H9 (cell line): ENCODE measurements at regions not wholly inside any gene's neighbourhood (a gene's known extent, or its start where the extent isn't known, plus 50 kb on each side); places are given as distances from the start of the nearest gene placed in this dataset.

Source experiments
- DNase-seq: peaks from one replicate; pipeline ENCODE4 v3.0.0-alpha.2; 2017
- H2AFZ ChIP-seq: one replicate; pipeline ENCODE4 v1.6.1; 2013; ENCODE audit warnings: mild to moderate bottlenecking, low read length, control low read depth, moderate library complexity
- H2AK5ac ChIP-seq: 2 replicates; pipeline ENCODE4 v1.6.1; 2013; ENCODE audit warnings: low read length, control low read depth, mixed read lengths; ENCODE audit not compliant: insufficient read length
- H2BK120ac ChIP-seq: one replicate; pipeline ENCODE4 v1.6.1; 2013; ENCODE audit warnings: low read depth, mild to moderate bottlenecking, low read length, control low read depth, inconsistent platforms; ENCODE audit not compliant: poor library complexity, severe bottlenecking
- H2BK12ac ChIP-seq: 2 replicates; pipeline ENCODE4 v1.6.1; 2013; ENCODE audit warnings: low read length, control low read depth, mixed read lengths, low read depth; ENCODE audit not compliant: insufficient read length
- H2BK15ac ChIP-seq: 2 replicates; pipeline ENCODE4 v1.6.1; 2013; ENCODE audit warnings: low read depth, low read length, control low read depth
- H2BK20ac ChIP-seq: one replicate; pipeline ENCODE4 v1.6.1; 2013; ENCODE audit warnings: low read depth, mild to moderate bottlenecking, low read length, control low read depth, inconsistent platforms; ENCODE audit not compliant: poor library complexity, severe bottlenecking
- H2BK5ac ChIP-seq: 2 replicates; pipeline ENCODE4 v1.6.1; 2013; ENCODE audit warnings: low read length, control low read depth, mixed read lengths; ENCODE audit not compliant: insufficient read length
- H3K14ac ChIP-seq: 2 replicates; pipeline ENCODE4 v1.6.1; 2013; ENCODE audit warnings: low read length, control low read depth; ENCODE audit not compliant: insufficient read depth
- H3K18ac ChIP-seq: 2 replicates; pipeline ENCODE4 v1.6.1; 2013; ENCODE audit warnings: low read depth, mild to moderate bottlenecking, mixed read lengths, low read length, control low read depth; ENCODE audit not compliant: insufficient read length
- H3K23ac ChIP-seq: 2 replicates; pipeline ENCODE4 v1.6.1; 2013; ENCODE audit warnings: low read length, control low read depth, mixed read lengths, low read depth; ENCODE audit not compliant: insufficient read length
- H3K23me2 ChIP-seq: 2 replicates; pipeline ENCODE4 v1.6.1; 2013; ENCODE audit warnings: low read depth, mild to moderate bottlenecking, mixed read lengths, low read length, control low read depth; ENCODE audit not compliant: insufficient read length, poor library complexity, severe bottlenecking
- H3K27ac ChIP-seq: 2 replicates; pipeline ENCODE4 v1.5.1; 2013; ENCODE audit warnings: low read length, control low read depth, mixed read lengths, low read depth; ENCODE audit not compliant: insufficient read length
- H3K27me3 ChIP-seq: 2 replicates; pipeline ENCODE4 v1.6.1; 2013; ENCODE audit warnings: low read length, control low read depth, inconsistent platforms; ENCODE audit not compliant: insufficient read depth
- H3K4ac ChIP-seq: 2 replicates; pipeline ENCODE4 v1.6.1; 2013; ENCODE audit warnings: low read depth, mild to moderate bottlenecking, control low read depth, inconsistent platforms, low read length, moderate library complexity
- H3K4me1 ChIP-seq: 2 replicates; pipeline ENCODE4 v1.6.1; 2013; ENCODE audit warnings: low read length, control low read depth, inconsistent platforms; ENCODE audit not compliant: insufficient read depth
- H3K4me2 ChIP-seq: 2 replicates; pipeline ENCODE4 v1.6.1; 2013; ENCODE audit warnings: low read length, control low read depth, mixed read lengths; ENCODE audit not compliant: insufficient read length, insufficient read depth
- H3K56ac ChIP-seq: 2 replicates; pipeline ENCODE4 v1.6.1; 2013; ENCODE audit warnings: low read depth, mild to moderate bottlenecking, mixed read lengths, low read length, control low read depth; ENCODE audit not compliant: insufficient read length
- H3K79me1 ChIP-seq: 2 replicates; pipeline ENCODE4 v1.6.1; 2013; ENCODE audit warnings: low read depth, mild to moderate bottlenecking, moderate library complexity, low read length, control low read depth, inconsistent platforms; ENCODE audit not compliant: insufficient read depth, poor library complexity, severe bottlenecking
- H3K79me2 ChIP-seq: 2 replicates; pipeline ENCODE4 v1.6.1; 2013; ENCODE audit warnings: low read length, control low read depth, inconsistent platforms; ENCODE audit not compliant: insufficient read depth
- H3K9ac ChIP-seq: 2 replicates; pipeline ENCODE4 v1.6.1; 2013; ENCODE audit warnings: low read length, control low read depth, mixed read lengths; ENCODE audit not compliant: insufficient read length; ENCODE audit errors: extremely low read depth
- H3K9me3 ChIP-seq: one replicate; pipeline ENCODE4 v1.6.1; 2013; ENCODE audit warnings: low read depth, low read length, inconsistent platforms; ENCODE audit not compliant: control insufficient read depth
- H3T11ph ChIP-seq: one replicate; pipeline ENCODE4 v1.6.1; 2013; ENCODE audit warnings: mild to moderate bottlenecking, low read length, control low read depth, inconsistent platforms
- H4K20me1 ChIP-seq: one replicate; pipeline ENCODE4 v1.6.1; 2013; ENCODE audit not compliant: control insufficient read depth, insufficient read length, insufficient read depth
- H4K5ac ChIP-seq: 2 replicates; pipeline ENCODE4 v1.6.1; 2013; ENCODE audit warnings: low read depth, mild to moderate bottlenecking, mixed read lengths, low read length, control low read depth; ENCODE audit not compliant: insufficient read length
- H4K8ac ChIP-seq: replicated peaks from 2 replicates; pipeline ENCODE4 v1.6.1; 2013; ENCODE audit warnings: low read length, control low read depth, mixed read lengths, low read depth; ENCODE audit not compliant: insufficient read length
- H4K91ac ChIP-seq: 2 replicates; pipeline ENCODE4 v1.6.1; 2013; ENCODE audit warnings: low read depth, mild to moderate bottlenecking, moderate library complexity, mixed read lengths, low read length, control low read depth; ENCODE audit not compliant: insufficient read length
- H3K27ac Mint-ChIP-seq, 3 experiments: 2 replicates in 2 of 3; 3 replicates in 1 of 3; pipeline ENCODE4 v1.8.0; 2020 to 2021; ENCODE audit warnings: mixed read lengths in 3 of 3, mild to moderate bottlenecking in 1 of 3, moderate library complexity in 1 of 3
- H3K27me3 Mint-ChIP-seq: 2 replicates; pipeline ENCODE4 v1.8.0; 2021; ENCODE audit warnings: low read depth, mild to moderate bottlenecking, moderate library complexity, mixed read lengths
- H3K36me3 Mint-ChIP-seq, 3 experiments: 2 replicates in 2 of 3; 3 replicates in 1 of 3; pipeline ENCODE4 v1.8.0; 2020 to 2021; ENCODE audit warnings: low read depth in 3 of 3, mixed read lengths in 3 of 3; ENCODE audit not compliant: insufficient read depth in 1 of 3
- H3K4me1 Mint-ChIP-seq, 2 experiments: 2 replicates each; pipeline ENCODE4 v1.8.0; 2020; ENCODE audit warnings: mixed read lengths in 2 of 2
- H3K4me3 Mint-ChIP-seq, 2 experiments: 2 replicates in 1 of 2; 3 replicates in 1 of 2; pipeline ENCODE4 v1.8.0; 2020 to 2021; ENCODE audit warnings: mild to moderate bottlenecking in 2 of 2, mixed read lengths in 2 of 2, moderate library complexity in 1 of 2
- H3K9me3 Mint-ChIP-seq, 2 experiments: 2 replicates in 1 of 2; 3 replicates in 1 of 2; pipeline ENCODE4 v1.8.0; 2020; ENCODE audit warnings: mild to moderate bottlenecking in 2 of 2, mixed read lengths in 2 of 2, moderate library complexity in 1 of 2
- CTCF ChIP-seq: fragments of 200-600 bp; sonication (generic); conservative IDR thresholded peaks from 3 replicates; pipeline ENCODE4 v1.8.0; 2021; ENCODE audit warnings: antibody characterized with exemption, mild to moderate bottlenecking
- WGBS: extraction: QIAGEN DNeasy Blood & Tissue Kit; methylation state at CpG from one replicate; pipeline ENCODE4 v1.1.7; 2013; ENCODE audit warnings: missing lambda C conversion rate, low lambda C conversion rate, mixed read lengths; ENCODE audit not compliant: insufficient read length; ENCODE audit errors: extremely low coverage; 5-methylcytosine and 5-hydroxymethylcytosine counted together

GRCh38 chr5:155921621-155922020, 405.3 kb upstream of the SGCD start:
- H3K14ac ChIP-seq: no peak overlapping the region
- H3K27ac Mint-ChIP-seq: no peak overlapping the region

More at GRCh38 chr5:155921621-155922020, 405.3 kb upstream of the SGCD start:
- H3T11ph ChIP-seq: no peak overlapping the region
- no peak overlapping the region for H2BK20ac ChIP-seq
- H2BK5ac ChIP-seq: no peak overlapping the region
- H2BK120ac ChIP-seq: no peak overlapping the region
- no peaks in the 10 kb centered on the region for H3K23me2 ChIP-seq
- H3K4me3 Mint-ChIP-seq: no peak overlapping the region
- H3K79me1 ChIP-seq: no peaks in the 10 kb centered on the region
- TF ChIP-seq CTCF: no peak
- no peak overlapping the region for H2BK12ac ChIP-seq
- no peak overlapping the region for H4K91ac ChIP-seq
- H3K36me3 Mint-ChIP-seq: no peaks in the 10 kb centered on the region
- no peak overlapping the region for H2BK15ac ChIP-seq
- H3K4ac ChIP-seq: no peak overlapping the region
- no peak overlapping the region for H3K23ac ChIP-seq
- no peaks in the 10 kb centered on the region; the same call in 1 of the 2 replicates for H3K4me1 ChIP-seq
- H3K9me3 Mint-ChIP-seq: no peaks in the 10 kb centered on the region; a peak in 1 of 5 replicates
- no peaks in the 10 kb centered on the region for H3K27me3 Mint-ChIP-seq
- H3K9me3 ChIP-seq: no peaks in the 10 kb centered on the region
- H3K4me2 ChIP-seq: no peak overlapping the region
- H3K4me1 Mint-ChIP-seq: peaks cover 14 to 16% of the 10 kb centered on the region in 2 experiments
- H3K79me2 ChIP-seq: no peaks in the 10 kb centered on the region
- H3K27me3 ChIP-seq: no peaks in the 10 kb centered on the region
- no peaks in the 10 kb centered on the region for H4K20me1 ChIP-seq
- H2AK5ac ChIP-seq: no peak overlapping the region
- H4K8ac ChIP-seq: no peak overlapping the region
- H3K9ac ChIP-seq: no peak overlapping the region
- WGBS: no CpG with 5 or more reads among the region's 3 CpGs
- no peak overlapping the region for H3K56ac ChIP-seq
- no peak overlapping the region for H4K5ac ChIP-seq
- H3K18ac ChIP-seq: no peak overlapping the region
- no peak overlapping the region for H3K27ac ChIP-seq
- DNase-seq: no peak
- H2AFZ ChIP-seq: no peak overlapping the region
